ENCODE measurements at regions not wholly inside any gene's neighbourhood (a gene's known extent, or its start where the extent isn't known, plus 50 kb on each side); places are given as distances from the start of the nearest gene placed in this dataset.

GRCh38 chr20:24376311-24377099 lies 92.9 kb upstream of the SYNDIG1 start:
- peak; percentile 12 for DNase-seq (ENCODE audit: low read depth, low spot score)

GRCh38 chr20:24373372-24373771 lies 96.1 kb upstream of the SYNDIG1 start:
- DNase-seq (ENCODE audit: low read depth, low spot score), result no peak

- DNase-seq (ENCODE audit: low read depth, low spot score), result no peak
Observed at GRCh38 chr20:24370911-24371695, 98.3 kb upstream of the SYNDIG1 start.

GRCh38 chr20:24370249-24370648 lies 99.2 kb upstream of the SYNDIG1 start:
- DNase-seq (ENCODE audit: low read depth, low spot score), result no peak

GRCh38 chr20:24368253-24368652 lies 101.2 kb upstream of the SYNDIG1 start:
- DNase-seq (ENCODE audit: low read depth, low spot score), result no peak

- DNase-seq (ENCODE audit: low read depth, low spot score), result no peak
Observed at GRCh38 chr20:24366336-24367004, 103.0 kb upstream of the SYNDIG1 start.

- no peak for DNase-seq (ENCODE audit: low read depth, low spot score)
Observed at GRCh38 chr20:24365670-24366069, 103.8 kb upstream of the SYNDIG1 start.

GRCh38 chr20:24364482-24364881 lies 104.9 kb upstream of the SYNDIG1 start:
- no peak for DNase-seq (ENCODE audit: low read depth, low spot score)

- no peak for DNase-seq (ENCODE audit: low read depth, low spot score)
Observed at GRCh38 chr20:24363031-24363430, 106.4 kb upstream of the SYNDIG1 start.

GRCh38 chr20:24362080-24362479 lies 107.3 kb upstream of the SYNDIG1 start:
- no peak for DNase-seq (ENCODE audit: low read depth, low spot score)

- no peak for DNase-seq (ENCODE audit: low read depth, low spot score)
Observed at GRCh38 chr20:24361541-24361940, 107.9 kb upstream of the SYNDIG1 start.

GRCh38 chr20:24360531-24360930 lies 108.9 kb upstream of the SYNDIG1 start:
- DNase-seq (ENCODE audit: low read depth, low spot score), result no peak

GRCh38 chr20:24359321-24360027 lies 110.0 kb upstream of the SYNDIG1 start:
- DNase-seq (ENCODE audit: low read depth, low spot score), result no peak

GRCh38 chr20:24357931-24358330 lies 111.5 kb upstream of the SYNDIG1 start:
- no peak for DNase-seq (ENCODE audit: low read depth, low spot score)

GRCh38 chr20:24357177-24357576 lies 112.3 kb upstream of the SYNDIG1 start:
- no peak for DNase-seq (ENCODE audit: low read depth, low spot score)

GRCh38 chr20:24353135-24353690 lies 116.2 kb upstream of the SYNDIG1 start:
- no peak for DNase-seq (ENCODE audit: low read depth, low spot score)

- DNase-seq (ENCODE audit: low read depth, low spot score), result no peak
Observed at GRCh38 chr20:24350923-24351368, 118.5 kb upstream of the SYNDIG1 start.

GRCh38 chr20:24341781-24342180 lies 127.6 kb upstream of the SYNDIG1 start:
- DNase-seq (ENCODE audit: low read depth, low spot score), result no peak

GRCh38 chr20:24340933-24341332 lies 128.5 kb upstream of the SYNDIG1 start:
- DNase-seq (ENCODE audit: low read depth, low spot score), result no peak

GRCh38 chr20:24339210-24339641 lies 130.2 kb upstream of the SYNDIG1 start:
- DNase-seq (ENCODE audit: low read depth, low spot score), result no peak

- DNase-seq (ENCODE audit: low read depth, low spot score), result no peak
Observed at GRCh38 chr20:24337551-24337950, 131.9 kb upstream of the SYNDIG1 start.

Measured in smooth muscle cell of the brain vasculature (primary cell).